CD14-positive monocyte (primary cell): ENCODE measurements at regions not wholly inside any gene's neighbourhood (a gene's known extent, or its start where the extent isn't known, plus 50 kb on each side); places are given as distances from the start of the nearest gene placed in this dataset.

Source experiments
- DNase-seq, 3 donors: peaks; one replicate each; pipeline ENCODE4 v3.0.0-alpha.2; 2011 to 2022
- H2AFZ ChIP-seq: 2 replicates; pipeline ENCODE4 v1.6.0; 2012; ENCODE audit warnings: mild to moderate bottlenecking, low read depth, low read length, inconsistent platforms; ENCODE audit not compliant: insufficient read depth, poor library complexity, severe bottlenecking
- H3K27ac ChIP-seq, 2 donors: 1 replicate in 1 of 2; 2 replicates in 1 of 2; pipeline ENCODE4 v1.5.1; 2012 to 2013; ENCODE audit warnings: low read length in 2 of 2, control low read depth in 1 of 2, inconsistent platforms in 1 of 2, low read depth in 1 of 2, mild to moderate bottlenecking in 1 of 2
- H3K27me3 ChIP-seq, 2 donors: one replicate each; pipeline versions ENCODE4 v1.6.0 to v1.6.1; 2011 to 2013; ENCODE audit warnings: low read length in 2 of 2; ENCODE audit not compliant: control insufficient read depth in 2 of 2, insufficient read depth in 2 of 2
- H3K36me3 ChIP-seq, 2 donors: replicated peaks in 1 of 2; 1 replicate in 1 of 2; 2 replicates in 1 of 2; pipeline versions ENCODE4 v1.5.1 to v1.6.1; 2012 to 2013; ENCODE audit warnings: low read length in 2 of 2, control low read depth in 1 of 2, inconsistent platforms in 1 of 2, mild to moderate bottlenecking in 1 of 2; ENCODE audit not compliant: insufficient read depth in 2 of 2, control insufficient read depth in 1 of 2
- H3K4me1 ChIP-seq, 2 donors: 1 replicate in 1 of 2; 2 replicates in 1 of 2; pipeline versions ENCODE4 v1.5.1 to v1.6.1; 2012 to 2013; ENCODE audit warnings: low read length in 2 of 2, control low read depth in 1 of 2, inconsistent platforms in 1 of 2, mild to moderate bottlenecking in 1 of 2, moderate library complexity in 1 of 2; ENCODE audit not compliant: insufficient read depth in 2 of 2, control insufficient read depth in 1 of 2
- H3K4me2 ChIP-seq: replicated peaks from 2 replicates; pipeline ENCODE3; 2012; ENCODE audit warnings: low read length, moderate library complexity, mild to moderate bottlenecking; ENCODE audit not compliant: poor library complexity, severe bottlenecking; ENCODE audit errors: extremely low read depth
- H3K4me3 ChIP-seq, 3 experiments: fragments of 200-600 bp in 1 of 3; sonication (generic) in 1 of 3; replicated peaks in 1 of 3; 1 replicate in 2 of 3; 2 replicates in 1 of 3; pipeline ENCODE4 v1.5.1; 2011 to 2013; ENCODE audit warnings: low read length in 3 of 3, mild to moderate bottlenecking in 3 of 3, control low read depth in 2 of 3, low read depth in 2 of 3, inconsistent platforms in 1 of 3, moderate library complexity in 1 of 3
- H3K79me2 ChIP-seq: 2 replicates; pipeline ENCODE4 v1.6.0; 2012; ENCODE audit warnings: mild to moderate bottlenecking, control low read depth, inconsistent platforms, low read length, moderate library complexity; ENCODE audit not compliant: insufficient read depth
- H3K9ac ChIP-seq: 2 replicates; pipeline ENCODE4 v1.6.0; 2017; ENCODE audit warnings: low read length, mild to moderate bottlenecking; ENCODE audit not compliant: insufficient read depth, poor library complexity, severe bottlenecking
- H3K9me3 ChIP-seq, 2 donors: replicated peaks in 1 of 2; 1 replicate in 1 of 2; 2 replicates in 1 of 2; pipeline versions ENCODE4 v1.5.1 to v1.6.1; 2012 to 2013; ENCODE audit warnings: low read length in 2 of 2, control low read depth in 1 of 2; ENCODE audit not compliant: control insufficient read depth in 1 of 2, insufficient read depth in 1 of 2
- H4K20me1 ChIP-seq: 2 replicates; pipeline ENCODE4 v1.6.0; 2012; ENCODE audit warnings: mild to moderate bottlenecking, low read length, control low read depth, moderate library complexity; ENCODE audit not compliant: insufficient read depth
- H3K27ac Mint-ChIP-seq, 7 donors: one replicate each; pipeline ENCODE4 v1.8.0; 2020; ENCODE audit warnings: mild to moderate bottlenecking in 7 of 7, mixed read lengths in 7 of 7, moderate library complexity in 6 of 7, inconsistent platforms in 2 of 7
- H3K27me3 Mint-ChIP-seq, 3 donors: one replicate each; pipeline ENCODE4 v1.8.0; 2021 to 2022; ENCODE audit warnings: low read depth in 3 of 3, mild to moderate bottlenecking in 3 of 3, mixed read lengths in 3 of 3, moderate library complexity in 3 of 3, inconsistent platforms in 1 of 3
- H3K36me3 Mint-ChIP-seq, 2 donors: one replicate each; pipeline ENCODE4 v1.8.0; 2020; ENCODE audit warnings: mixed read lengths in 2 of 2, inconsistent platforms in 1 of 2, mild to moderate bottlenecking in 1 of 2
- H3K4me1 Mint-ChIP-seq: one replicate; pipeline ENCODE4 v1.8.0; 2020; ENCODE audit warnings: mild to moderate bottlenecking, mixed read lengths
- H3K4me3 Mint-ChIP-seq, 2 donors: one replicate each; pipeline ENCODE4 v1.8.0; 2020; ENCODE audit warnings: mild to moderate bottlenecking in 2 of 2, mixed read lengths in 2 of 2, moderate library complexity in 1 of 2
- H3K9me3 Mint-ChIP-seq, 7 donors: one replicate each; pipeline ENCODE4 v1.8.0; 2020 to 2022; ENCODE audit warnings: mixed read lengths in 7 of 7, mild to moderate bottlenecking in 6 of 7, moderate library complexity in 6 of 7, inconsistent platforms in 2 of 7
- WGBS: methylation state at CpG from one replicate; pipeline ENCODE4 v1.1.5; 2013; ENCODE audit warnings: missing lambda C conversion rate; ENCODE audit not compliant: insufficient coverage; 5-methylcytosine and 5-hydroxymethylcytosine counted together
- intact Hi-C, 2 donors: fragments of 100-400 bp; cut with micrococcal nuclease; formaldehyde crosslinking; loops; one replicate each; pipeline versions ENCODE4 v1.15.0 to v1.15.1; 2023
- TF ChIP-seq, protein P1 (sequence below): fragments of 200-600 bp; IDR thresholded peaks from one replicate; pipeline ENCODE4 v1.8.0; 2022; ENCODE audit warnings: antibody characterized with exemption, mild to moderate bottlenecking

DNA sequence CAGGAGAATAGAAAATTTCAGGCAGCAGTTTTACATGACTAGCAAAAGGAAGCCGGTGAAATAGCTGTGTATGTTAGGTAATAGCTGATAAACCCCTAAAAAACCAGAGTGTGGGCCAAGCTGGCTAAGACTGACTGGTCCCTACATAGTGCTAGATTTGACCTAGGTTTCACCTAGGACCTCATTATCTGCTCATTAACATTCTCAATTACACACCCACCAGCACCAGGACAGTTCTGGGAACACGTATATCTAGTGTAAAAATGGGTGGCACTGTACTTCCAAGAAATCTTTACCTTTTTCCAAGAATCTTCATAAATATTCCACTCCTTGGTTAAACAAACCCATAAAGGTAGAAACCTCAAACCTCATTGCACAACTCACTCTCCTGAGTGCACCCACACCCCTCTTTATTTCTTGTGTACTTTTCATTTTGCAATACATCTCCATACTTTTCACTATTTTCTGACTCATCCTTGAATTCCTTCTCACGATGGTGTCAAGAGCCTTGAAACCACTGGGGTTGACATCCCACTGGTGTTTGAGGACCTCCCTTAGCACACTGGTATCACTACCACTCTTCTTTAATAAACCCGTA is 262.7 kb upstream of the KCNJ16 start:
- H3K9ac ChIP-seq, result no peak overlapping the region
- no peaks in the 10 kb centered on the region for H3K4me1 Mint-ChIP-seq
- no peak overlapping the region for H3K4me2 ChIP-seq
- no peak overlapping the region for H2AFZ ChIP-seq
- H3K4me3 ChIP-seq, result no peak overlapping the region
- peaks cover 0 to 3% (median 0%) of the 10 kb centered on the region in 7 donors for H3K9me3 Mint-ChIP-seq
- no peaks in the 10 kb centered on the region for H3K79me2 ChIP-seq
- no peak overlapping the region for H3K27ac Mint-ChIP-seq
- no peaks in the 10 kb centered on the region for H3K4me1 ChIP-seq
- no peaks in the 10 kb centered on the region for H3K36me3 ChIP-seq
- H3K9me3 ChIP-seq, result peaks cover 0 to 3% of the 10 kb centered on the region in 2 donors
- WGBS, result no CpG with 5 or more reads among the region's 4 CpGs
- intact Hi-C loops, result no loop called here
- TF ChIP-seq, protein P1, sequence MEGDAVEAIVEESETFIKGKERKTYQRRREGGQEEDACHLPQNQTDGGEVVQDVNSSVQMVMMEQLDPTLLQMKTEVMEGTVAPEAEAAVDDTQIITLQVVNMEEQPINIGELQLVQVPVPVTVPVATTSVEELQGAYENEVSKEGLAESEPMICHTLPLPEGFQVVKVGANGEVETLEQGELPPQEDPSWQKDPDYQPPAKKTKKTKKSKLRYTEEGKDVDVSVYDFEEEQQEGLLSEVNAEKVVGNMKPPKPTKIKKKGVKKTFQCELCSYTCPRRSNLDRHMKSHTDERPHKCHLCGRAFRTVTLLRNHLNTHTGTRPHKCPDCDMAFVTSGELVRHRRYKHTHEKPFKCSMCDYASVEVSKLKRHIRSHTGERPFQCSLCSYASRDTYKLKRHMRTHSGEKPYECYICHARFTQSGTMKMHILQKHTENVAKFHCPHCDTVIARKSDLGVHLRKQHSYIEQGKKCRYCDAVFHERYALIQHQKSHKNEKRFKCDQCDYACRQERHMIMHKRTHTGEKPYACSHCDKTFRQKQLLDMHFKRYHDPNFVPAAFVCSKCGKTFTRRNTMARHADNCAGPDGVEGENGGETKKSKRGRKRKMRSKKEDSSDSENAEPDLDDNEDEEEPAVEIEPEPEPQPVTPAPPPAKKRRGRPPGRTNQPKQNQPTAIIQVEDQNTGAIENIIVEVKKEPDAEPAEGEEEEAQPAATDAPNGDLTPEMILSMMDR, result no peak
- no peaks in the 10 kb centered on the region for H3K27me3 ChIP-seq
- no peak overlapping the region for H3K27ac ChIP-seq
- no peak overlapping the region for H3K4me3 Mint-ChIP-seq
- no peaks in the 10 kb centered on the region for H3K36me3 Mint-ChIP-seq
- H3K27me3 Mint-ChIP-seq, result peaks cover 0 to 3% (median 1%) of the 10 kb centered on the region in 3 donors
- DNase-seq, result no peak
- H4K20me1 ChIP-seq, result no peaks in the 10 kb centered on the region

DNA sequence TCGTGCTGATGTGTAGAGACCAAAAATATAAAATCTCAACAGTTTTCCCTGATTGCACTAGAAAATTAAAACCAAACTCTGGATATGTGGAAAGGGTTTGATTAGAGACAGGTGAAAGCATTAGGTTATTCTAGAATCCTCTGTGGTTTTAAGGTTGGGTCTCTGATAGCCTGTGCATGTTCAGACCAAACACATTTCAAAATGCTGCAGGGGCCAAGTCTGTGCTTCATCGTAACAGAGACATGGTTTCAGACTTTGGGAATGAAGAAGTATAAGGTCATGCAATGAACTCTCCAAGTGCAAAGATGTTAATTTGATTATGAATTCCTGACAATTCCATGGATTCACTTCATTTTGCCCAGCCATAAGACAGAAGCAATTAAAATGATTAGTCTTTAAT is 261.0 kb upstream of the KCNJ16 start:
- Histone ChIP-seq H3K4me3 (no peak overlapping the region), H2AFZ (no peak overlapping the region), H3K9me3 (peaks cover 0 to 3% of the 10 kb centered on the region in 2 donors), H3K36me3 (no peaks in the 10 kb centered on the region), H3K4me2 (no peak overlapping the region), H3K4me1 (no peaks in the 10 kb centered on the region), H3K27ac (no peak overlapping the region), H3K9ac (no peak overlapping the region), H4K20me1 (no peaks in the 10 kb centered on the region), H3K27me3 (no peaks in the 10 kb centered on the region), H3K79me2 (no peaks in the 10 kb centered on the region)
- H3K27me3 Mint-ChIP-seq, result peaks cover 0 to 3% (median 1%) of the 10 kb centered on the region in 3 donors
- no peak for DNase-seq
- H3K27ac Mint-ChIP-seq, result no peak overlapping the region
- H3K4me3 Mint-ChIP-seq, result no peak overlapping the region
- peaks cover 0 to 3% (median 0%) of the 10 kb centered on the region in 7 donors for H3K9me3 Mint-ChIP-seq
- WGBS, result 100% methylated on average over 1 of the region's 2 CpGs
- intact Hi-C loops, result no loop called here
- H3K4me1 Mint-ChIP-seq, result no peaks in the 10 kb centered on the region
- TF ChIP-seq, protein P1, result no peak
- no peaks in the 10 kb centered on the region for H3K36me3 Mint-ChIP-seq
